GM23248 (cell line): ENCODE measurements at regions not wholly inside any gene's neighbourhood (a gene's known extent, or its start where the extent isn't known, plus 50 kb on each side); places are given as distances from the start of the nearest gene placed in this dataset.

ENCODE experiments used
- EZH2 ChIP-seq: fragments of 200-600 bp; sonication (generic); IDR thresholded peaks from 2 replicates; pipeline ENCODE4 v1.6.1; 2018; ENCODE audit warnings: antibody characterized with exemption, mild to moderate bottlenecking; ENCODE audit not compliant: insufficient read depth, poor library complexity, severe bottlenecking
- EZH2phosphoT487 ChIP-seq: fragments of 200-600 bp; sonication (generic); IDR thresholded peaks from 2 replicates; pipeline ENCODE4 v1.6.1; 2018; ENCODE audit warnings: antibody characterized with exemption, moderate library complexity, mild to moderate bottlenecking, low read depth; ENCODE audit not compliant: insufficient read depth

DNA sequence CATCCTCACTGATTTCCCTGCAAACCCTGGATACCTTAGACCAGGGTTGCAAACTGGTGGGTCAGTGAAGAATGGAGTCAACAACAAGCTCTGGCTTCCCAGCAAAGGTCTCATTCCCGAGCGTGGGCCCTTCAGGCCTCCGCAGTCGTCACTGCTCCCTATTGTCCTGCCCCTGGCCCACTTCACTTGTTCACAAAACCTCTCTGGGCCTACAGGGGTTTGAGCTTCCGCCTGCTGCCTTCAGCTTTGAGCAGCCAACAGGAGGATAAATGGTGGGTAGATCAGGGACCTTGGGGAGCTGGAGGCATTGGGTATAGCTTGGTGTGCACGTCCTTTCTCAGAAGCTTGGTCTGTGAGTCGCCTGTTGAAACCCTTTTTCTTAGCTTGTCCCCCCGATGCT lies 148.8 kb downstream of the KATNIP start:
- TF ChIP-seq EZH2 (no peak), EZH2phosphoT487 (no peak)
